HG02885 (cell line): ENCODE measurements at regions not wholly inside any gene's neighbourhood (a gene's known extent, or its start where the extent isn't known, plus 50 kb on each side); places are given as distances from the start of the nearest gene placed in this dataset.

Experiments used
- ATAC-seq: cut with Tn5 transposase; IDR thresholded peaks from one replicate; pipeline ENCODE4 v1.9.1; 2021; ENCODE audit warnings: mild to moderate bottlenecking; ENCODE audit not compliant: unreplicated experiment, poor library complexity

DNA sequence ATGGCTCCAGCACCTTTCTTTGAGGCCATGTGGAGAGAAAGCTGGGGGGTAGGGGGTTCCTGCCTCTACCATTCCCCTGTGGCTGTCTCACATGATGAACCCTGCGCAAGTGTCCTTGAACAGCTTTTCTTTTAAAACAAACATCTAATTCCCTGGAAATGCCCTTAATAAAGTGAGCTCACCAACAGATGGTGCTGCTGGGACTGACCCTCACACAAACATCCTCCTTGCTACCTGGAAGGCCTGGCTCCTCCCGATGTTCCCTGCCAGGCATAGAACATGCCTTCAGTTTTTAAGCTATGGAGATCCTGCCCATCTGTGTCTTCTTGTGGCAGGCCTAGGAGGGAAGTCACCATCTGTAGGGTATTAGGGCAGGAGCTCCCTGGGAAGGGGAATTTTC is 60.7 kb upstream of the GATA6 start:
- ATAC-seq, result no peak

DNA sequence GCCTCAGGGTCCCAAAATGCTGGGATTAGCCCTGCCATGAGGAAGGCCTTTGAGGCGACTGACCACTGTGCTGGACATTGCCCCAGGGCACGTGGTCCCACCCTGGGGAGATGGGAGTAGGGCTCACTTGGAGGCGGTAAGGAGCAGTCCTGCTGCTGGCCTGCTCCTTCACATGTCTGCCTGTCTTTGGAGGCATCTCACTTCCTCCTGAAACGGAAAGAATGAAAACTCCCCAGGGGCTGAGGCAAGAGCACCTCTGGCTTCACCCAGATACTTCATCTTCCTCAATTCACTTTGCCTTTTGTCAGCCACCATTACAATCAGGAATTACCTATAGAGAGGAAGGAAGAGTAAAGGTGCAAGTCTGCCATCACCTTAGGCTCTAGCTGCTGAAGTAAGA is 59.9 kb upstream of the GATA6 start:
- ATAC-seq, result peak; percentile 53

DNA sequence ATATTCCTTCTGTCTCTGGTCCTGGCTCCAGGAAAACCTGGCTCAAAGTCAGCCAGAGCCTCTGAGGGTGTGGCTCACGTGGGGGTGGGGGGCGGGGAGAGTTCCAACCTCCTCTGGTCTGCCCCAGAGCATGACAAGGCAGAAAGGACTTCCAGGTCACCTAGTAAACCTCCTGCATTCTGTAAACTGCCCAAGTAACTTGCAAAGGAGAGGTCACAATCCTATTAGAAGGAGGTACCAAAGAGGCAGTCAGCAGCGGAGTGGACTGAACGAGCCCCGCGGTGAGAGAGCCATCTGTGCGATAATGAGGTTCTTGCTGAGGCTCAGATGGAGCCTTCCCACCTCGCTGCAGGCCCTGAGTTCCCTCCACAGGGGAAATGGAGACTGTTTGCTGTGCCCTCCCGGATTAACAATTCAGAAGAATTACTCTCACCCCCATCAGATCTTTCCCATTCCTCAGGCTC is 58.9 kb upstream of the GATA6 start:
- no peak for ATAC-seq

GRCh38 chr18:22112215-22112614 is 57.2 kb upstream of the GATA6 start:
- no peak for ATAC-seq

DNA sequence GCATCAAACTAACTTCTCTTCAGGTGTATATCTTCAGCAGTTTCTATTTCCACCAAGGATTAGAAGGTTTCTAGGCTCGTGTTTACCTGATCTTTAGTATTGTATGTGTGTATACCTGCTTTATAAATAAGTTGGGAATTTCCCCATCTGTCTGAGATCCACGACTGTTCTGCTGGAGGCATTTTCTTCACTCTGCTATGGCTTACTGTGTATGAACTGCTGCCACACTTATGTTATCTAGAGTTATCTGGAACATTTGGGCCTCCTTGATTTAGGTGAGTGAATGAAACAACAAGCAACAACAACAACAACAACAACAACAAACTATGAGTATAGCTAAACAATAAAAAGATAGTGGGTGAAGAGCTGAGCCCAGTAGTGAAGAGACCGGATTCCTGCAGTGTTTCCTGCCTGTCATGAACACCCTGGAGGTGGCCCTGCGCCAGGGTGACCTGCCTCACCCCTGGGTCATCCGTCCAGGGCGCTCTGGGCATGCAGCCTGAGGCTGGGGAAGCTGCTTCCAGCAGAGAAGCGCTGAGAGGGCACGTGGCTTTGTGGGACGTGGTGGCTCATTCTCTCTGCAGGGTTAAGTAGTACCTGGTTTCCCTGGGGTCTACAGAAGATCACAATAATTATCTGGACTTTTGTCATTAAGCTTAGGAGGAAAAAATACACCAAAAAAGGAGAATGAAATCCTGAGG is 56.1 kb upstream of the GATA6 start:
- no peak for ATAC-seq

DNA sequence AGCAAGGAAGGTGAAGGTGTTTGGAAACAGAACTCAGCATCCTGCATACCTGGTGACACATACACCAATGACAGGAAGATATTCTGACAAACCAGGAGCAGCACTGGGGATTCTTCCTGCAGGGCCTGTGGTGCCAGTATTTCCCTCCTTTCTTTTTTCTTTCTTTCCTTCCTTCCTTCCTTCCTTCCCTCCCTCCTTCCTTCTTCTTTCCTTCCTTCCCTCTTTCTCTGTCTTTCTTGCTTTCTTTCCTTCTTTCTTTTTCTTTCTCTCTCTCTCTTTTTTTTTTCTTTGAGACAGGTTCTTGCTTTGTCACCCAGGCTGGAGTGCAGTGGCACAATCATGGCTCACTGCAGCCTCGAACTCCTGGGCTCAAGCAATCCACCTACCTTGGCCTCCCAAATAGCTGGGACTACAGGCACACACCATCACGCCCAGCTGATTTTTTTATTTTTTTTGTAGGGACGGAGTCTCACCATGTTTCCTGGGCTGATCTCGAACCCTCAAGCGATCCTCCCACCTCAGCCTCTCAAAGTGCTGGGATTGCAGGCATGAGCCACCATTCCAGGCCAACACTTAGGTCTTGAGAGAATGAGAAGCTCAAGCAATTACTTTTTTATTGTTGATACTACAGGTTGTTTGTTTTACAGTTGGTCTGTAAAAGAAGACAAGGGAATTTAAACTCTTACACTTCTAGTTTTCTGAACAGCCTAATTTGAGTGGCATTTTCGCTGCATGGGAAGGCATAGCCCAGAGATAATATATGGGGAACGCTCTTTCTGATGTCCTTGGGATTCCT is 54.7 kb upstream of the GATA6 start:
- ATAC-seq, result no peak

DNA sequence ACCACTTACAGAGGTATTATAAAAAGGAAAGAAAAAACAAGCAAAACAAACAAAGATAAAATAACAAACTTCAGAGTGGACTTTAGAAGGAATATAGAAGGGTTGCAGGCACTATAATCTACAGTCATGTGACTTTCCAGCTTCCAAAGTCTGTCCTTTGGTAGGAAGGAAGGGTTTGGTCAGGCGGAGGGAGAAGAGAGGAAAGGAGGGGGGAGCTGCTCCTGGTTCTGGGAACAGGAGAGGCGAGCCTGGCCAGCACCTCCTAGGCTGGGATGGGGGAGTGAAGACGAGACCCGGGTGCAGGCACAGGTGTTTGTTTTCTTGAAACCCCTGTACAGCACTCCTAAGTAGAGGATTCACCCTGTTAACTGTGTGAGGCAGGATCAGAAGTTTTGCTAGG is 53.8 kb upstream of the GATA6 start:
- no peak for ATAC-seq
